GM12872 (cell line): ENCODE measurements at regions not wholly inside any gene's neighbourhood (a gene's known extent, or its start where the extent isn't known, plus 50 kb on each side); places are given as distances from the start of the nearest gene placed in this dataset.

ENCODE experiments used
- CTCF ChIP-seq: IDR thresholded peaks from 3 replicates; pipeline ENCODE4 v1.5.1; 2011; ENCODE audit warnings: low read depth, mild to moderate bottlenecking, low read length, moderate library complexity; ENCODE audit not compliant: insufficient read depth

GRCh38 chr14:38410442-38410841, 154.5 kb upstream of the CLEC14A start:
- TF ChIP-seq CTCF: no peak

GRCh38 chr14:38409071-38409705, 153.3 kb upstream of the CLEC14A start:
- no peak for TF ChIP-seq CTCF

GRCh38 chr14:38405851-38406635, 150.2 kb upstream of the CLEC14A start:
- no peak for TF ChIP-seq CTCF

- TF ChIP-seq CTCF: no peak
These were observed 148.7 kb upstream of the CLEC14A start for GRCh38 chr14:38404616-38405015.

- no peak for TF ChIP-seq CTCF
These were observed 148.2 kb upstream of the CLEC14A start for GRCh38 chr14:38404100-38404541.

GRCh38 chr14:38400751-38401150, 144.9 kb upstream of the CLEC14A start:
- TF ChIP-seq CTCF: no peak

GRCh38 chr14:38399652-38400051, 143.8 kb upstream of the CLEC14A start:
- no peak for TF ChIP-seq CTCF
